ENCODE measurements at regions not wholly inside any gene's neighbourhood (a gene's known extent, or its start where the extent isn't known, plus 50 kb on each side); places are given as distances from the start of the nearest gene placed in this dataset.

DNA sequence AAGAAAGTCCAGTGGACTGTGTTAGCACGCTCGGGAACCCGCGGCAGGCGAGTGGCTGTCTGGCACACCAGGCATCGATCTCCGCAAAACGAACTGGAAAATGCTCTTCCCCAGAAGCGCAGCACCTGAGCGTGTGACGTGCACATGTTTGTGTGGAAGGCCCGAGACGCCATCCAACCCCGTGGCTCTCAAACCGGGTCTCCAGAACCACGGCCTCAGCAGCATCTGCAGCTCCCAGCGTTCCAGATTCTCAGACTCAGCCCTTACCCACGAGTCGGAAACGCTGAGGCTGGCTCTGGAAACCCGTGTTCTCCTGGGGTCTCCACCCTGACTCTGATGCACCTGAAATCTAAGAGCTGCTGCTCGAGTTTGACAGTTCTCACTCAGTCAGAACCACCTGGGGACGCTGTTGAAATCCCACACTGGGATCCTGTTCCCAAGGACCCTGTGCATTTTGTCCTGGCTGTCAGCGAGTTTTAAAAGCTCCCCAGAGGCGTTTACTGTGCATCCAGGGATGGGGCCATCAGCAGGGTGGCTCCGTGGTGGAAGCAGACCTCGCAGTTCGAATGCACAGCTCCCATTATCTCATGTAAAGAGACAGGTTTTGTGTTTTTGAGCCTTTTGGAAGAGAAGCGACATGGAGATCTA, 69.0 kb downstream of the DLL1 start:
- no peak for TF ChIP-seq CTCF (IDR thresholded peaks at IDR 0.05)
- no peak for TF ChIP-seq EP300 (IDR thresholded peaks at IDR 0.05)
- TF ChIP-seq POLR2A (IDR thresholded peaks at IDR 0.05) = no peak

All from gastroesophageal sphincter (tissue), 3 donors.